ENCODE measurements at regions not wholly inside any gene's neighbourhood (a gene's known extent, or its start where the extent isn't known, plus 50 kb on each side); places are given as distances from the start of the nearest gene placed in this dataset.

GRCh38 chr13:97114651-97115050, 107.5 kb upstream of the MBNL2 start (continued):
- TF ChIP-seq, protein P1, sequence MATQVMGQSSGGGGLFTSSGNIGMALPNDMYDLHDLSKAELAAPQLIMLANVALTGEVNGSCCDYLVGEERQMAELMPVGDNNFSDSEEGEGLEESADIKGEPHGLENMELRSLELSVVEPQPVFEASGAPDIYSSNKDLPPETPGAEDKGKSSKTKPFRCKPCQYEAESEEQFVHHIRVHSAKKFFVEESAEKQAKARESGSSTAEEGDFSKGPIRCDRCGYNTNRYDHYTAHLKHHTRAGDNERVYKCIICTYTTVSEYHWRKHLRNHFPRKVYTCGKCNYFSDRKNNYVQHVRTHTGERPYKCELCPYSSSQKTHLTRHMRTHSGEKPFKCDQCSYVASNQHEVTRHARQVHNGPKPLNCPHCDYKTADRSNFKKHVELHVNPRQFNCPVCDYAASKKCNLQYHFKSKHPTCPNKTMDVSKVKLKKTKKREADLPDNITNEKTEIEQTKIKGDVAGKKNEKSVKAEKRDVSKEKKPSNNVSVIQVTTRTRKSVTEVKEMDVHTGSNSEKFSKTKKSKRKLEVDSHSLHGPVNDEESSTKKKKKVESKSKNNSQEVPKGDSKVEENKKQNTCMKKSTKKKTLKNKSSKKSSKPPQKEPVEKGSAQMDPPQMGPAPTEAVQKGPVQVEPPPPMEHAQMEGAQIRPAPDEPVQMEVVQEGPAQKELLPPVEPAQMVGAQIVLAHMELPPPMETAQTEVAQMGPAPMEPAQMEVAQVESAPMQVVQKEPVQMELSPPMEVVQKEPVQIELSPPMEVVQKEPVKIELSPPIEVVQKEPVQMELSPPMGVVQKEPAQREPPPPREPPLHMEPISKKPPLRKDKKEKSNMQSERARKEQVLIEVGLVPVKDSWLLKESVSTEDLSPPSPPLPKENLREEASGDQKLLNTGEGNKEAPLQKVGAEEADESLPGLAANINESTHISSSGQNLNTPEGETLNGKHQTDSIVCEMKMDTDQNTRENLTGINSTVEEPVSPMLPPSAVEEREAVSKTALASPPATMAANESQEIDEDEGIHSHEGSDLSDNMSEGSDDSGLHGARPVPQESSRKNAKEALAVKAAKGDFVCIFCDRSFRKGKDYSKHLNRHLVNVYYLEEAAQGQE (IDR thresholded peaks at IDR 0.05; ENCODE audit: low read depth): no peak
- TF ChIP-seq, protein P2, sequence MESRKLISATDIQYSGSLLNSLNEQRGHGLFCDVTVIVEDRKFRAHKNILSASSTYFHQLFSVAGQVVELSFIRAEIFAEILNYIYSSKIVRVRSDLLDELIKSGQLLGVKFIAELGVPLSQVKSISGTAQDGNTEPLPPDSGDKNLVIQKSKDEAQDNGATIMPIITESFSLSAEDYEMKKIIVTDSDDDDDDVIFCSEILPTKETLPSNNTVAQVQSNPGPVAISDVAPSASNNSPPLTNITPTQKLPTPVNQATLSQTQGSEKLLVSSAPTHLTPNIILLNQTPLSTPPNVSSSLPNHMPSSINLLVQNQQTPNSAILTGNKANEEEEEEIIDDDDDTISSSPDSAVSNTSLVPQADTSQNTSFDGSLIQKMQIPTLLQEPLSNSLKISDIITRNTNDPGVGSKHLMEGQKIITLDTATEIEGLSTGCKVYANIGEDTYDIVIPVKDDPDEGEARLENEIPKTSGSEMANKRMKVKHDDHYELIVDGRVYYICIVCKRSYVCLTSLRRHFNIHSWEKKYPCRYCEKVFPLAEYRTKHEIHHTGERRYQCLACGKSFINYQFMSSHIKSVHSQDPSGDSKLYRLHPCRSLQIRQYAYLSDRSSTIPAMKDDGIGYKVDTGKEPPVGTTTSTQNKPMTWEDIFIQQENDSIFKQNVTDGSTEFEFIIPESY (IDR thresholded peaks at IDR 0.05; ENCODE audit: extremely low read depth, insufficient replicate concordance, low read length): no peak
- TF ChIP-seq SIN3A (IDR thresholded peaks at IDR 0.05; ENCODE audit: low read depth) (no peak), ZNF274 (IDR thresholded peaks at IDR 0.05; ENCODE audit: low read depth, low read length) (no peak)

DNA sequence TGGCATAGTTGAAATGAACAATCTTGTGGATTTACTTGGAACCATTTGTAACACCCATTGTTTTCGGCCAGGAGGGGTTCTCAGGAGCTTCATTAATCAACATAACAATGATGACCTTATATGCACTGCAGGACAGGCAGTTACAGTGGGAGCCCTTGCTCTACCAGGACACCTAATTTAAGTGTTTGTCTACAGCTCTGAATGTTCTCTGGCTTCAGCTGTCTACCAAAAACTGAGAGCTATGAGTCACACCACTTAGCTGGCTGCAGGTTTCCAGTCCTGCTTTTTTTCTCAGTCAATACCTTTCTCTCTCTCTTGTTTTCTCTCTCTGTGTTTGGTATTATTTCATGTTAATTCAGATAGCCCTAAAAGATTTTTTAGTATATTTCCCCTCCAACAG, 105.4 kb upstream of the MBNL2 start:
- POLR2A ChIA-PET: interaction anchor here (1.3 kb wide), 1 partner anchor 25 kb away, joined by 4 read pairs; no protein-coding TSS in a partner anchor
- H3K4me1 ChIP-seq (ENCODE audit: control insufficient read depth in 1 of 2, insufficient read depth in 2 of 2, low read length in 2 of 2): peaks cover 31 to 39% of the 10 kb centered on the region in 2 experiments
- peak; percentile 40; the same call in 1 of the 2 replicates for ATAC-seq
- H3K4me2 ChIP-seq (ENCODE audit: low read length): no peak overlapping the region
- no peaks in the 10 kb centered on the region for H3K79me2 ChIP-seq (ENCODE audit: insufficient read depth, low read length)
- RAD21 ChIA-PET (ENCODE audit: low non-redundant PET in 1 of 2, low total read pairs in 2 of 2, uncharacterized antibody in 2 of 2, unreplicated experiment in 2 of 2): no interaction called here
- H4K20me1 ChIP-seq (ENCODE audit: insufficient read depth): no peaks in the 10 kb centered on the region
- H3K27me3 ChIP-seq (ENCODE audit: insufficient read depth, low read length): no peaks in the 10 kb centered on the region
- no peak overlapping the region for H2AFZ ChIP-seq (ENCODE audit: low read depth, low read length, poor library complexity, severe bottlenecking)
- no peaks in the 10 kb centered on the region for H3K36me3 ChIP-seq (ENCODE audit: control insufficient read depth in 1 of 2, insufficient read depth in 2 of 2, low read length in 2 of 2)
- H3K9me3 ChIP-seq (ENCODE audit: control insufficient read depth in 1 of 2, insufficient read depth in 1 of 2, low read depth in 1 of 2, low read length in 2 of 2): no peaks in the 10 kb centered on the region
- CTCF ChIA-PET: interaction anchor here (1.4 kb wide), 1 partner anchor 9 kb away, joined by 4 read pairs; no protein-coding TSS in a partner anchor
- H3K4me3 ChIP-seq (replicated peaks in 1 of 2; ENCODE audit: low read depth in 1 of 2, low read length in 2 of 2): no peak overlapping the region
- DNase-seq (ENCODE audit: low read depth, low spot score): no peak
- H3K9me2 ChIP-seq (ENCODE audit: insufficient read depth): no peaks in the 10 kb centered on the region
- H3K9ac ChIP-seq (ENCODE audit: low read length): no peak overlapping the region
- intact Hi-C loops (cut with micrococcal nuclease): no loop called here
- no TSS peak for BruUV-seq (replicated peaks)
- H3K27ac ChIP-seq (ENCODE audit: low read depth, low read length): no peak overlapping the region
- TF ChIP-seq ATF3 (IDR thresholded peaks at IDR 0.05) (no peak), CBX3 (IDR thresholded peaks at IDR 0.05; ENCODE audit: low read depth) (no peak), POLR2A (IDR thresholded peaks at IDR 0.05; ENCODE audit: borderline replicate concordance, extremely low read depth, insufficient read depth, insufficient read length) (no peak), SRF (IDR thresholded peaks at IDR 0.05; ENCODE audit: low read depth) (no peak), TCF7L2 (IDR thresholded peaks at IDR 0.05; ENCODE audit: borderline replicate concordance, extremely low read depth, insufficient read depth, insufficient read length) (no peak), ELF1 (IDR thresholded peaks at IDR 0.05; ENCODE audit: borderline replicate concordance, low read depth) (no peak), ZFX (IDR thresholded peaks at IDR 0.05) (no peak), POLR2AphosphoS5 (IDR thresholded peaks at IDR 0.05; ENCODE audit: low read depth, low read length) (no peak), EZH2phosphoT487 (IDR thresholded peaks at IDR 0.05; ENCODE audit: borderline replicate concordance) (no peak), SIN3A (IDR thresholded peaks at IDR 0.05; ENCODE audit: low read depth) (no peak), FOSL1 (IDR thresholded peaks at IDR 0.05; ENCODE audit: low read depth) (no peak)
- TF ChIP-seq, protein P2 (IDR thresholded peaks at IDR 0.05; ENCODE audit: extremely low read depth, insufficient replicate concordance, low read length): no peak
- TF ChIP-seq, protein P3, sequence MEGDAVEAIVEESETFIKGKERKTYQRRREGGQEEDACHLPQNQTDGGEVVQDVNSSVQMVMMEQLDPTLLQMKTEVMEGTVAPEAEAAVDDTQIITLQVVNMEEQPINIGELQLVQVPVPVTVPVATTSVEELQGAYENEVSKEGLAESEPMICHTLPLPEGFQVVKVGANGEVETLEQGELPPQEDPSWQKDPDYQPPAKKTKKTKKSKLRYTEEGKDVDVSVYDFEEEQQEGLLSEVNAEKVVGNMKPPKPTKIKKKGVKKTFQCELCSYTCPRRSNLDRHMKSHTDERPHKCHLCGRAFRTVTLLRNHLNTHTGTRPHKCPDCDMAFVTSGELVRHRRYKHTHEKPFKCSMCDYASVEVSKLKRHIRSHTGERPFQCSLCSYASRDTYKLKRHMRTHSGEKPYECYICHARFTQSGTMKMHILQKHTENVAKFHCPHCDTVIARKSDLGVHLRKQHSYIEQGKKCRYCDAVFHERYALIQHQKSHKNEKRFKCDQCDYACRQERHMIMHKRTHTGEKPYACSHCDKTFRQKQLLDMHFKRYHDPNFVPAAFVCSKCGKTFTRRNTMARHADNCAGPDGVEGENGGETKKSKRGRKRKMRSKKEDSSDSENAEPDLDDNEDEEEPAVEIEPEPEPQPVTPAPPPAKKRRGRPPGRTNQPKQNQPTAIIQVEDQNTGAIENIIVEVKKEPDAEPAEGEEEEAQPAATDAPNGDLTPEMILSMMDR (IDR thresholded peaks at IDR 0.05 in 2 of 3, conservative IDR thresholded peaks at IDR 0.05 in 1 of 3; ENCODE audit: borderline replicate concordance in 1 of 3, insufficient read depth in 1 of 3, low read depth in 2 of 3, low read length in 2 of 3): no peak
